GM23248 (cell line): ENCODE measurements at regions not wholly inside any gene's neighbourhood (a gene's known extent, or its start where the extent isn't known, plus 50 kb on each side); places are given as distances from the start of the nearest gene placed in this dataset.

Source experiments
- DNase-seq: peaks from one replicate; pipeline ENCODE4 v3.0.0-alpha.2; 2015
- H2AFZ ChIP-seq: fragments of 200-600 bp; sonication (generic); 2 replicates; pipeline ENCODE4 v1.6.1; 2016; ENCODE audit warnings: antibody characterized with exemption
- H3F3A ChIP-seq: fragments of 200-600 bp; sonication (generic); 2 replicates; pipeline ENCODE4 v1.6.1; 2016; ENCODE audit warnings: mild to moderate bottlenecking, antibody characterized with exemption, mixed run types; ENCODE audit not compliant: insufficient read depth
- H3K27ac ChIP-seq: fragments of 200-600 bp; sonication (generic); 2 replicates; pipeline ENCODE4 v1.5.1; 2016; ENCODE audit warnings: mild to moderate bottlenecking
- H3K27me3 ChIP-seq: fragments of 200-600 bp; sonication (generic); replicated peaks from 2 replicates; pipeline ENCODE4 v1.6.1; 2016; ENCODE audit warnings: mild to moderate bottlenecking; ENCODE audit not compliant: insufficient read depth
- H3K36me3 ChIP-seq: fragments of 200-600 bp; sonication (generic); 2 replicates; pipeline ENCODE4 v1.6.1; 2016; ENCODE audit warnings: low read depth, mild to moderate bottlenecking
- H3K4me1 ChIP-seq: fragments of 200-600 bp; sonication (generic); 2 replicates; pipeline ENCODE4 v1.6.1; 2016; ENCODE audit warnings: mild to moderate bottlenecking; ENCODE audit not compliant: insufficient read depth
- H3K4me2 ChIP-seq: fragments of 200-600 bp; sonication (generic); one replicate; pipeline ENCODE4 v1.6.1; 2016; ENCODE audit warnings: mild to moderate bottlenecking; ENCODE audit not compliant: unreplicated experiment
- H3K4me3 ChIP-seq: fragments of 200-600 bp; sonication (generic); 2 replicates; pipeline ENCODE4 v1.5.1; 2016; ENCODE audit warnings: mild to moderate bottlenecking
- H3K79me2 ChIP-seq: fragments of 200-600 bp; sonication (generic); 2 replicates; pipeline ENCODE4 v1.6.1; 2016; ENCODE audit warnings: mild to moderate bottlenecking; ENCODE audit not compliant: insufficient read depth
- H3K9ac ChIP-seq: fragments of 200-600 bp; sonication (generic); 2 replicates; pipeline ENCODE4 v1.6.1; 2016; ENCODE audit warnings: mild to moderate bottlenecking
- H3K9me2 ChIP-seq: fragments of 200-600 bp; sonication (generic); 2 replicates; pipeline ENCODE4 v1.6.1; 2016; ENCODE audit warnings: mixed run types, mild to moderate bottlenecking, moderate library complexity; ENCODE audit not compliant: insufficient read depth
- H3K9me3 ChIP-seq: fragments of 200-600 bp; sonication (generic); one replicate; pipeline ENCODE4 v1.6.1; 2017; ENCODE audit warnings: low read depth
- H4K20me1 ChIP-seq: fragments of 200-600 bp; sonication (generic); 2 replicates; pipeline ENCODE4 v1.6.0; 2016; ENCODE audit not compliant: insufficient read depth
- EZH2 ChIP-seq: fragments of 200-600 bp; sonication (generic); IDR thresholded peaks from 2 replicates; pipeline ENCODE4 v1.6.1; 2018; ENCODE audit warnings: antibody characterized with exemption, mild to moderate bottlenecking; ENCODE audit not compliant: insufficient read depth, poor library complexity, severe bottlenecking
- EZH2phosphoT487 ChIP-seq: fragments of 200-600 bp; sonication (generic); IDR thresholded peaks from 2 replicates; pipeline ENCODE4 v1.6.1; 2018; ENCODE audit warnings: antibody characterized with exemption, moderate library complexity, mild to moderate bottlenecking, low read depth; ENCODE audit not compliant: insufficient read depth
- WGBS, 2 experiments: methylation state at CpG; one replicate each; pipeline ENCODE4 v1.1.6; 2015 to 2017; ENCODE audit warnings: low lambda C conversion rate in 2 of 2, low coverage in 1 of 2; ENCODE audit errors: missing lambda C conversion rate in 2 of 2; 5-methylcytosine and 5-hydroxymethylcytosine counted together
- in situ Hi-C: fragments of 300-500 bp; cut with MboI; formaldehyde crosslinking; loops from 2 replicates; pipeline ENCODE4 v1.15.0; 2020

DNA sequence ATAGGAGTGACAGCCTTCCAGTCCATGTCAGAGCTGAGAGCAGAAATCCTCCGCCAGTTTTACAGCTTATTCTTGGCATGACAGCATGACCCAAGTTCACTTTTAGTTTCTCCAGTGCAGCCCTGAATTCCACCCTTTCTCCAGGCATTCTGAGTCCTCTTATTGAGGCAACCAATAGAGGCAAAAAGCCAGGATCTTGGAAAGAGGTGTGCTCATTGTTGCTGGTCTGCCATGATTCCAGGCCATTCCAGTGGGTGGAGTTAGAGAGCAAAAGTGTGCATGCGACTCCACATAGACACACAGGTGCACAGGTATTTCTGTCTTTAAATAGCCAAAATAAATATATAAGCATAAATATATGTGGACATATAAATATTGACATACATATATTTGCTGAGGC, 224.7 kb upstream of the ADARB2 start:
- Histone ChIP-seq H3K4me1 (no peaks in the 10 kb centered on the region), H3K27me3 (no peaks in the 10 kb centered on the region), H3K4me3 (no peak overlapping the region), H3K27ac (no peak overlapping the region), H2AFZ (no peak overlapping the region), H3F3A (no peaks in the 10 kb centered on the region), H3K36me3 (no peaks in the 10 kb centered on the region), H3K9me3 (no peaks in the 10 kb centered on the region), H4K20me1 (no peaks in the 10 kb centered on the region), H3K79me2 (no peaks in the 10 kb centered on the region), H3K9ac (no peak overlapping the region), H3K9me2 (no peaks in the 10 kb centered on the region), H3K4me2 (no peak overlapping the region)
- in situ Hi-C loops = no loop called here
- no peak for DNase-seq
- TF ChIP-seq EZH2phosphoT487 (no peak), EZH2 (no peak)
- 35 to 37% methylated on average over 2 of the region's 2 CpGs for WGBS, 2 experiments

DNA sequence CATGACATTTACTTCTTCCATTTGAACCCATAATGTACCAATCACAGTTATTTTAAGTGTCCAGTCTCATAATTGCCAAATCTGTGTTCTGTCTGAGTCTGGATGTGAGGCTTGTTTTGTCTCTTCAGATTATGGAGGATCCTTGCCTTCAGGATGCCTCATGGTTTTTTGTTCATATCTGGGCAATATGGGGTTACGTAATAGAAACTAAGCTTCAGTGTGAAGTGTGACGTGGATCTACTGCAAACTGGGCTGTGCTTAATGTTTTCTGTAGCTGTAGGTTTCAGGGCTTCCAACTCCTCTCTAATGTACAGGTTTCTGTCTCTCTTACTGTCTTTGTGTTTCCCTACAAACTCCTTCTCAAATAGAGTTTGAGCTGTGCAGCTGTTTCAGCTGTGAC, 223.7 kb upstream of the ADARB2 start:
- no peak overlapping the region for H2AFZ ChIP-seq
- H3K27me3 ChIP-seq = no peaks in the 10 kb centered on the region
- H3K4me2 ChIP-seq = no peak overlapping the region
- H3K9ac ChIP-seq = no peak overlapping the region
- WGBS, 2 experiments = 25 to 32% methylated on average over 2 of the region's 2 CpGs
- H4K20me1 ChIP-seq = no peaks in the 10 kb centered on the region
- H3K27ac ChIP-seq = no peak overlapping the region
- H3F3A ChIP-seq = no peaks in the 10 kb centered on the region
- H3K4me3 ChIP-seq = no peak overlapping the region
- H3K79me2 ChIP-seq = no peaks in the 10 kb centered on the region
- H3K9me3 ChIP-seq = no peaks in the 10 kb centered on the region
- TF ChIP-seq EZH2phosphoT487 (no peak), EZH2 (no peak)
- no peaks in the 10 kb centered on the region for H3K9me2 ChIP-seq
- H3K4me1 ChIP-seq = no peaks in the 10 kb centered on the region
- DNase-seq = no peak
- in situ Hi-C loops = no loop called here
- H3K36me3 ChIP-seq = no peaks in the 10 kb centered on the region

DNA sequence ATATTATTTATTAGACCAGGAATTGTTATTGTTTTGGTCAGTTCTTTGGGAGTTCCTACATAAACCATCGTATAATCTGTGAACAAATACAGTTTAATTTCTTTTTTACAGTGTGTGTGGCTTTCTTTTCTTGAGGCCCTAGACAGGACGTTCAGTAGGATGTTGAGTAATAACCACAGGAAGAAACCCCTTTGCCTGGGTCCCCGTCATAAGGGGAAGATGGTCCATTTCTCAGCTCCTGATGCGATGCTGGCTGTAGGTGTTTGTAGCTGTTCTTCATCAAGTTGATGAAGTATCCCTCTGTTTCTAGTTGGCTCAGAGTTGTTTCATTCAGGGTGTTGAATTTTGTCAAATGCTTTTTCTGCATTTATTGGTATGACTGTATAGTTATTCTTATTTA, 219.7 kb upstream of the ADARB2 start:
- H3K27me3 ChIP-seq = no peaks in the 10 kb centered on the region
- H3K9me2 ChIP-seq = no peaks in the 10 kb centered on the region
- H3K4me1 ChIP-seq = no peaks in the 10 kb centered on the region
- H3F3A ChIP-seq = no peaks in the 10 kb centered on the region
- WGBS, 2 experiments = 19 to 27% methylated on average over 4 of the region's 4 CpGs
- in situ Hi-C loops = no loop called here
- H3K9ac ChIP-seq = no peak overlapping the region
- H3K4me2 ChIP-seq = no peak overlapping the region
- H4K20me1 ChIP-seq = no peaks in the 10 kb centered on the region
- no peak overlapping the region for H3K27ac ChIP-seq
- H3K79me2 ChIP-seq = no peaks in the 10 kb centered on the region
- H3K9me3 ChIP-seq = no peaks in the 10 kb centered on the region
- no peak overlapping the region for H2AFZ ChIP-seq
- H3K4me3 ChIP-seq = no peak overlapping the region
- H3K36me3 ChIP-seq = no peaks in the 10 kb centered on the region
- DNase-seq = no peak
- TF ChIP-seq EZH2phosphoT487 (no peak), EZH2 (no peak)

DNA sequence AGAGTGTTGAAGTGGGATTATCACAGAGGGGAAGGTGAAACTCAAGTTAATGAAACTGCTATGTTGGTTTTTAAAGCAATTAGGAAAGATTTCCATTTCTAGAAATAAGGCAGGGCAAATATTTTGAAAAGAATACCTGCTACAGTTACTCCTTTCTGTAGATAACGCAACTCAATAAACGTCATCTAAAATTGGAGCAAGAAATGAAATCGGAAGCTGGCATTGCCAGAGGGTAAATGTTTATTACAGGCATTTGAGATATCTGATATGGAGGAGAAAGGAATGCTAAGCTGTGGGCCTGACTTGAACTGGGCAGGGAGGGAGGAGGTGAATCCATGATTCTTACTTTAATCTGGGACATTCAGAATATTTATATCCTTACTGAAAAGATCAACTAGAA, 217.0 kb upstream of the ADARB2 start:
- in situ Hi-C loops = no loop called here
- no peak overlapping the region for H2AFZ ChIP-seq
- H3K36me3 ChIP-seq = no peaks in the 10 kb centered on the region
- H3K4me2 ChIP-seq = no peak overlapping the region
- no peak for DNase-seq
- H3K4me1 ChIP-seq = no peaks in the 10 kb centered on the region
- WGBS, 2 experiments = 24 to 26% methylated on average over 3 of the region's 3 CpGs
- TF ChIP-seq EZH2phosphoT487 = no peak
- TF ChIP-seq EZH2 = no peak
- no peak overlapping the region for H3K4me3 ChIP-seq
- no peak overlapping the region for H3K27ac ChIP-seq
- no peaks in the 10 kb centered on the region for H3K79me2 ChIP-seq
- H3K9me3 ChIP-seq = no peaks in the 10 kb centered on the region
- H3K9ac ChIP-seq = no peak overlapping the region
- H3F3A ChIP-seq = no peaks in the 10 kb centered on the region
- H3K9me2 ChIP-seq = no peaks in the 10 kb centered on the region
- H3K27me3 ChIP-seq = no peaks in the 10 kb centered on the region
- H4K20me1 ChIP-seq = no peaks in the 10 kb centered on the region
